GM21390 (cell line): ENCODE measurements at regions not wholly inside any gene's neighbourhood (a gene's known extent, or its start where the extent isn't known, plus 50 kb on each side); places are given as distances from the start of the nearest gene placed in this dataset.
"Not testable (repeated sequence)": the region's sequence is repeated elsewhere in the genome, so short reads cannot be mapped to it uniquely, and the experiment has no call there.

Source experiments
- ATAC-seq: cut with Tn5 transposase; IDR thresholded peaks from one replicate; pipeline ENCODE4 v1.9.1; 2021; ENCODE audit not compliant: unreplicated experiment

DNA sequence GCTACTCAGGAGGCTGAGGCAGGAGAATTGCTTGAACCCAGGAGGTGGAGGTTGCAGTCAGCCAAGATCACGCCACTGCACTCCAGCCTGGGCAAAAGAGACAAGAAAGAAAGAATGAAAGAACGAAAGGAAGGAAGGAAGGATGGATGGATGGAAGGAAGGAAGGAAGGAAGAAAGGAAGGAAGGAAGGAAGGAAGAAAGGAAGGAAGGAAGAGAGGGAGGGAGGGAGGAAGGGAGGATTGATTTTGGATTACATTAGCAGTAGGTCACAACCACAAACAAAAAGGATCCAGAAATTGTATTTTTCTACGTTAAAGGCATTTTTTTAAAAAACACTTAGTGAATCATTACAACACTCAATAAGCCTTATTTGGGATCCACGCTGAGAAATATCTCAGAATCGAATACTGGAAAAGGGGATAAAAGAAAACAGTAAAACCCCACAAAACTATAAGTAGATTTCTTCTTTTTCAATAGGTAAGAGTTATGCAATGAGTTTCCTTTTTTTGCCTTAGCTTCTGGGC lies 136.9 kb upstream of the FREM1 start:
- no peak for ATAC-seq

DNA sequence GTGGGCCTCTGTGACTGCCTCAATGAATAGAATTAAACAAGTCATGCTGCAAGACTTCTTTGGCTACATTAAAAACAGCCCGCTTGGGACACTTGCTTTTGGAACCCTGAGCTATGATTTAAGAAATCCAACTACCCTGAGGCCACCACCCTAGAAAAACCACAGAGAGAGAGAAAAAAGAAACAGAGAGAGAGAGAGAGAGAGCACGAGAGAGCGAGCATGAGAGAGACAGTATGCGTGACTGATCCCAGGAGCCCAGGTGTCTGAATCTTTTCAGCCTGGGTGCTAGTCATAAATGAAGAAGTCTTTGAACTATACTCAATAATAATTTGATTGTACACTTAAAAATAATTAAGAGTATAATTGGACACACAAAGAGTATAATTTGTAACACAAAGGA lies 123.1 kb upstream of the FREM1 start:
- ATAC-seq = no peak

DNA sequence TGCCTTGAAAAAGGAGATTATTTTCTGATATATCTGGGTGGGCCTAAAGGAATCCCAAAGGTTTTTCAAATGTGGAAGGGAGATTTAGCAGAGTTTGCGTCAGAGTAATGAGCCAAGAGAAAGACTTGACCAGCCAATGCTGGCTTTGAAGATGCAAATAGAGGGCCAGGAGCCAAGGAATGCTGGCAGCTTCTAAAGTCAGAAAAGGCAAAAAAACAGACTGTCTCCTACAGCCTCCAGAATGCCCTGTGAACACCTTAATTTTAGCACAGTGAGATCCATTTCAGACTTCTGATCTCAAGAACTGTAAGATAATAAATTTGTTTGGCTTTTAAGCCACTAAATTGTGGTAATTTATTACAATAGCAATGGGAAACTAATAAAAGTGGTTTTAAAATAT lies 122.6 kb upstream of the FREM1 start:
- no peak for ATAC-seq

DNA sequence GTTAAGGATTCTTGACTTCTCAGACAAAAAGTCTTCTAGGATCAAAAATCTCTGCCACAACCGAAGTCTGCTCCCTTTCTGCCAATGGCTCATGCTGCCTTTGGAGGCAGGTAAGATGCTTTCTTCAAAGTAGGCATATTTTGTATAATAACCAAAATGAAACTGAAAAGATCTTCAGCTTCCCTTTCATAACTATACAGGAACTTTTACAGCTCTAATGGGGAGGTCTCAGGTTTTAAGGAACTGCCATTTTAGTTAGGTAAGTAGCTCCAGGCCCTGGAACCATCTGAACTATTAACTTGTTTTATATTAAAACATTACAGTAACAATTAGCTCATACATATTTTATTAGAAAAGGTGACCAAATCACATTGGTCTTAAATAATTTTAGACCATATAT lies 110.9 kb upstream of the FREM1 start:
- ATAC-seq = no peak

DNA sequence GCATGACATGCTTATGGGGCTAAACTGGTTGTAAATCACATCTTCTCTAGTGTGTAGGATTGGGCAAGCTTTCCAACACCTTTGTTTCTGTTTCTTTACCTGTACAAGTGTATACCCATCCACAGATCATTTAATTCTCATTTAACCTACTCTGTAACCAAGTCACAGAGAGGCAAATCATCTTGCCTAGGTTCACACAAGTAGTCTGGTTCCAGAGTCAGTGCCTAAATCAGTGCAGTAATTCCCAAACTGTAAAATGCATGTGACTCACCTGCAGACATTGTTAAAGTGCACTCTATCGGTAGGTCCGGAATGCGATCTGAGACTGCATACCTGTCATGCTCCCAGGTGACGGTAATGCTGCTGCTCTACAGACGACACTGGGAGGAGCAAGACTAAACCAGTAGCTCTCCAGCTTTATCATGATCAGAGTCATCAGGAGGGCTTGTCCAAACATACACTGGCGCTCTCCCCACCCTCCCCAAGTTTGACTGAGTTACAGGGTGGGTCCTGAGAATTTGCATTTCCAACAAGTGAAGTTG lies 107.9 kb upstream of the FREM1 start:
- ATAC-seq = no peak

DNA sequence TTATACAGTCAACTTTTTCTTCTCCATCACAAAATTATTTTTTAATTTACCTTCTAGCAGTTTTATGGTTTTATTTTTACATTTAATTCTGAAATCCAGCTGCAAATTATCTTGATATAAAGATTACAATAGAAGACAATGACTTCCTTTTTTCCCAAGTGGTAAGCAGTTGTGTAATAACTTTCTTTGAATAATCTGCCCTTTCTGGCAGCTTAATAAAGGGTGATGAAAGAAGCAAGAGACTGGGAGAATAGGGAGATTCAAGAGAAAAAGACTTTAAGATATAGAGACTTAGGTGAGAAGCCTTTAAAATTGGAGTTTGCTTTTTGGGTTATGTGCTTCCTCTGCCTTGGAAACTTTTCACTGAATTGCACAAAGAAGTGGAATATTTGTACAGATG lies 100.4 kb upstream of the FREM1 start:
- no peak for ATAC-seq

DNA sequence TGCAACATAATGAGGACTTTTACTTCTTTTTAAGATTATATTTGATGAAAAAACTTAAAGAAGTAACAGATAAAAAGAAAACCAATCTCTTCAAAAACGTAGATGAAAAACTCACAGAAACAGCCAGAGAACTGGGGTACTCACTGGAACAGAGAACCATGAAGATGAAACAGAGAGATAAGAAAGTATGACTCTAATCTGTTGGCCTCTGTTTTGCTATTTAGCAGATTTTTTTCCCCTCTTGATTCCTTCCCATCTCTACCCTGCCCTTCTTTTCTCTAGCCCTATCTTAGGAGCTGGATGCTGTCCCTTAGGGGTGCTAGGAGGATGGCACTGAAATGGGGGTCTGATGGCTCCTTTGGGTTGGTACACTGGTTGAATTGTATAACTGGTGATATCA lies 97.5 kb upstream of the FREM1 start:
- ATAC-seq = no peak

DNA sequence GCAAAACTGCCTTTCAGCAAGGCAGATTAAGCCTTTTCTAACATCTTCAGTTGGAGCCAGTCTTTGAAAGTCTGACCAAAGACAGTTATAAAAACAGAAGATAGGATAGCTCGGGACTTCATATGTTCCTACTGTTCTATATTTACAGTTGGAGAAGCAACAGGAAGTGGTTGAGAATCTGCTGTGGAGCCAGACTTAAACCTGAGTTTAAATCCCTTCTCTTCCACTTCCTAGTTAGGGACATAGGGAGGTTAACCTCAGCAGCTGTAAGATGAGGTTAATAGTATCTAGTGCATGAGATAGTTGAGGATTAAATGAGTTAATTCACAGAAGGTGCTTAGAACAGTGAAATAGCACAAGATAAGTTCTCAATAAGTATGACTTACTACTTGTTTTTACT lies 84.5 kb upstream of the FREM1 start:
- ATAC-seq = no peak

DNA sequence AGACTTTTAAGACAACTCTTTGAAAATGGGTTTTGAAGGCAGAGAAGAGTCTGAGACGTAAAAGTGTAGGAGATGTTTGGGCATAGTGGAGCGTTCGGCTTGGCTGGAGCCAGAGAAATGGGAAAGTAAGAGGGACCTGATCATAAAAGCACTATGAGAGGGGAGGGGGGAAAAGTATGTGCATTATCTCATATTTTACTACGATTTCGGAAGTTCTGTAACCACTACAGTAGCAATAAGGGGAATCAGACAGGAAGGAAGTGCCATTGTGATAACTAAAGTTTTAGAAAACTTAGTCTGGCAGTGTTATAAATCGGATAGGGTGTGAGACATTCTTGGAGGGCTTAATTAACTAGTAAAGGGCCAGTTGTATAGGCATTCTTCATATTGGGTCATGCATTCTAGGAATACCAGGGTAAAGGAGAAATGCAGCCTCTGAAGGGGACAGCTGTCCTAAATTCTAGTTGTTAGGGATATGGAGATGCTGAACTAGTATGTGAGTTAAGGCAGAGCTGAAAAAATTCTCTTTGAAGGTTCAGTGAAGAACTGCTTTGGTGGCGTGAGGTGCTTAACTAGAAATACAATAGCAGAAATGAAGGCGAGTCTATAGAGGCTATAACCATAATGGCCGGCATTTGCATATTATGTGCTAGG lies 83.8 kb upstream of the FREM1 start:
- ATAC-seq = no peak

DNA sequence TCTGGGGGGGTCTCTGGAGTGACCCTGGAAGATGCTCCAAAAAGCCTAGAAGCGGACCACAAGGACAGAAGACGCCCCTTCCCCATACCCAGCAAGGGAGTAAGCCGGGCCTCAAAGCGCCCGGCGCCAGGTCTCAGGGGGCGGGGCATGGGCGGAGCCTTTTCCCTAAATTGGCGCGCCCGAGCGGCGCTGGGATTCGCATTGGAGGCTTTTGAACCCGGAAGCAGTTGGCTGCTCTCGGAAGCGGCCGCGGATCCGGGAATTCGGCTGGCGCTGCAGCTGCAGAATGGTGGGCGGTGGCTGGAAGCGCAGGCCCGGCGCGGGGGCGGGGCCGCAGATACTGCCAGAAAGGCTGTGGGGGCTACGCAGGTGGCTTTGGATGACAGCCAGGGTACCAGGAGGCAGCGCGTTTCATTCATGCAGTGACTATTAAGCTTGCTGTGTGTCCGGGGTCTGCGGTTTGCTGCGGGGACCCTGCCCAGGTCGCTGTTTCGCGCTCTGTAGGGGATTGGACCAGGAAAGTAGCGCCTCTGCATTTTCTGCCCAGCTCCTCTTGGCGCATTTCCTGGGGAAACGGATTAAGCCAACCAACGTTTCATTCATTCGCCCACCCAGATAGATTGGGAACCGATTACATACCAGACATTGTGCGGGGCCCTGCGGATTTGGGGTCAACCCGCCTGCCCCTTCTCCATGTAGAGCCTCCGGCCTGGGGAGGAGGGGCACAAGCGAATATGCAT lies 83.0 kb upstream of the FREM1 start:
- no peak for ATAC-seq

DNA sequence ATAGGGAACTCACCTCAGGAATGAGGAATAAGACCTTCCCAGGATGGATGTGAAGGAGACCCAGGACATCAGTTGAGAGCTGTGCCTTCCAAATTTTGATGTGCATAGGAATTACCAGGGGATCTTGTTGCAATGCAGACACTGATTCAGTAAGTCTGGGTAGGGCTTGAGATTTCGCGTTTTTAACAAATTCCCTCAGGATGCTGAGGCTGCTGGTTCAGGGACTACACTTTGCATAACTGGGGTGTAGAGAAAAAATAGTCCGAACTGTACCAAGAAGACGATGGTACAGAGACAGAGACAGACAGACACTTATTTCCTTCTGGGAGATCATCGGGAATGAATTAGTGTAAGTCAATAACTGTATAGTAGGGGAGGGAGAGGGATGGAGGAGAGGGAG lies 82.3 kb upstream of the FREM1 start:
- no peak for ATAC-seq

DNA sequence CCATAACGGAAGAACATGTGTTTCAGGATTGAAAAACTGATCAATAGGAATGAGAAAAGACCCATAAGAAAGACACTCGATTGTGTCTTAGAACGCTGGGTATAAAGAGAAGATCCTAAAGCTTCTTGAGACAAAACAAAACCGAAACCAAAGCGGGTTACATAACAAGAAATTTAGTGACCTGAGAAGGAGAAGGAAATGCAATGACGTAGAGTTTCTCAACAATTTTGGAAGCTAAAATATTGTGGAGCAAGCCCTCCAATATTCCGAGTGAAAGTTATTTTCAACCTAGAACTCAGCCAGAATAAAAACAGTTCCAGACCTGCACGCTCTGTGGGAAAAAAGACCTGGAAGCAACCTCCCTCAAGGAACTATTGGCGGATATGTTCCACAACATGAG lies 81.9 kb upstream of the FREM1 start:
- ATAC-seq = no peak

DNA sequence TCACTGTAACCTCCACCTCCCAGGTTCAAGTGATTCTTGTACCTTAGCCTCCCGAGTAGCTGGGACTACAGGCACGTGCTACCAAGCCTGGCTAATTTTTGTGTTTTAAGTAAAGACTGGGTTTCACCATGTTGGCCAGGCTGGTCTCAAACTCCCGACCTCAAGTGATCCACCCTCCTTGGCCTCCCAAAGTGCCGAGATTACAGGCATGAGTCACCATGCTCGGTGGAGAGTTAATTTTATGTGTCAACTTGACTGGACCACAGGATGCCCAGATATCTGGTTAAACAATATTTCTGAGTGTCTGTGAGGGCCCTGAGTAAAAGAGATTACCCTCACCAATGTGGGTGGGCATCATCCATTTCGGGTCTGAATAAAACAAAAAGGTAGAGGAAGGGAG lies 80.4 kb upstream of the FREM1 start:
- not testable (repeated sequence) for ATAC-seq

DNA sequence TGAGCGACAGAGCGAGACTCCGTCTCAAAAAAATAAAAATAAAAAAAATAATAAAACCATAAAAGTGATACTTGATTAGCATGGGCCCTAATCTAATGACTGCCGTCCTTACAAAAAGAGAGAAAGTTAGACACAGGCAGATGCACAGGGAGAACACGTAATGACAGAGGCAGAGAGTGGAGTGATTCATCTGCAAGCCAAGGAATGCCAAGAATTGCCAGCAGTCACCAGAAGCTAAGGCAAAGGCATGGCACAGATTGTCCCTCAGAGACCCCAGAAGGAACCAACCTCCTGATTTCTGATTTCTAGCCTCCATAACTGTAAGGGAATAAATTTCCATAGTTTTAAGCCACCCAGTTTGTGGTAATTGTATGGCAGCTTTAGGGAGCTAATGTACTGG lies 79.6 kb upstream of the FREM1 start:
- no peak for ATAC-seq

DNA sequence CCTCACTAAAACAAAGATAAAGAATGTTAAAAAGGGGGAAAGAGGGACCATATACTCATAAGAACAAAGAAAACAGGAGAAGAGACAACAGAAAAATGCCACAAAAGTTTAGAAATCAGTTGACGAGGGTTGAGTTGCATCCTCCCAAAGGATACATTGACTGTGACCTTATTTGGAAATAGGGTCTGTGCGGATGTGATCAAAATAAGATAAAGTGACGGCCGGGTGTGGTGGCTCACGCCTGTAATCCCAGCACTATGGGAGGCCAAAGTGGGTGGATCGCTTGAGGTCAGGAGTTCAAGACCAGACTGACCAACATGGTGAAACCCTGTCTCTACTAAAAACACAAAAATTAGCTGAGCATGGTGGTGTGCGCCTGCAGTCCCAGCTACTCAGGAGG lies 79.1 kb upstream of the FREM1 start:
- not testable (repeated sequence) for ATAC-seq

DNA sequence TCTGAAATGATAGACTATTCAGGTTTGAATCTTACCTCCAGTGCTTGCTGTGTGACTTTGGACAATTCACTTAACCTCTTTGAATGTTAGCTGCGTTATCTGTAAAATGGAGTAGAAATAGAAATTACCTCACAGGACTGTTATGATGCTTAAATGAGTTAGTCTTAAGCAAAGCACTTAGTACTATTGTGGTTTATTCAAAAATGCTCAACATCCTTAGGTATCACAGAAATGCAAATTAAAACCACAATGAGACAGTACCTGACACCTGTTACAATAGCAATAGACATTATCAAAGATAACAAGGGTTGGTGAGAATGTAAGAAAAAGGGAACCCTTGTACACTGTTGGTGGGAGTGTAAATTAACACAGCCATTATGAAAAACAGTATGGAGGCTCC lies 77.6 kb upstream of the FREM1 start:
- ATAC-seq = peak; percentile 70

DNA sequence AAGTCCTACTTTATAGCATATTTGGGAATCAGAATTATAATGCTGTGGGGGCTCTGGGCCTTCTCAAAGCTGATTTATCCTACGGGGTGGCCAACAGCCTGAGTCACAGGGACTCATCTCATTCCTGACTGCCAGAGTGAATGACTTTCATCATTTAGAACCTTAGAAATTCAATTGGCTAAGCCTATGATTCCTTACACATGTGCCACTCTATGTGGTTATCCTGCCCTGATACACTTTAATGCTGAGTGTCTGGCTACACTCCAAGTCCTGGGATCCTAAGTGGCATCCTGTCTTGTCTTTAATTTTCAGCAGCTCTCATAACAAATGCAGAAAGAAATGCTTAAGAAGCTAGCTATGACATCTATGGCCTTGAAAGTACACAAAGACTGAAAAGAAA lies 75.2 kb upstream of the FREM1 start:
- no peak for ATAC-seq

DNA sequence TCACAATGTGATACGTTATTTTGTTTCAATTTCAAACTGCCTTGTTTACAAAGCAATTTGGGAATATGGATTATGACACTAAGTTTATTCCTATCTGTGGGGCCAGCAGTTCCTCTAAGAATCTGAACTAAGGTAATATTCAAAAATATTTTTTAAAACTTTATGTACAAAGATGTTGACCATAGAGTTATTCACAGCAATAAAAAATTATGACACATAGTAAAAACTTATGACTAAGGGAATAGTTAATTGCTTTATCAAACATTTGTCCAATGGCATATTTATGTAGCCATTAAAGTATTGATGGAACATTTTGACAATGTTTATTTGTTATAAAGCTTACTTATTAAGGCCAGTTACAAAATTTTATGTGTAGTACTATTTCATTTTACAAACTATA lies 73.4 kb upstream of the FREM1 start:
- ATAC-seq = no peak

DNA sequence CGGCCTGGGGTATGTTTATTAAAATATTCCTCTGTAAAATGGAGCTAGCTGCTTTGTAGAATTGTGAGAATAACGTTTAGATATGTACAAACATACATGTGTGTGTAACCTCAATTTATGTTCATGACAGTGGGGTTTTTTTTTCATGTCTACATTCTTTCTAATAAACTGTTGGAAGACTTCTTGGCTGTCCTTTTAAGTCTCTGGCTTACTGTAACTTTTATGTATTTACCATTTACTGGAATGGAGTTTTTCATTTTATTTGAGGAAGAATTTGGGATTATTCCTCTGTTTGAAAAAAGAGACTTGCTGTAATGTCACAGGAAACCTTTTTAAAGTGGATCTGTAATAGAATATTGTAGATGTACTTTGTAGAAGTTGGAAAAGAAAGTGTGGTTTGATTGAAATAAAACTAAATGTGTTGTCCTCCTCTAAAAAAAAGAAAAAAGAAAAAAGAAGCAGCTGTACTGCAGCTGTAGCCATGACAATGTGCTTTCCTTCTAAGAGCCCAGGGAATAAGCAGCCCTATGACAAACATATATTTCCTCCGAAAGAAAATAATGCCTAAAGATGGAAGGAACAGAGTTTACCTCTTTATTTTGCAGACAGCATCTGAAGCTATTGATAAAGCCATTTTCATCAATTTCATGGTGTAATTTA lies 71.2 kb upstream of the FREM1 start:
- no peak for ATAC-seq

DNA sequence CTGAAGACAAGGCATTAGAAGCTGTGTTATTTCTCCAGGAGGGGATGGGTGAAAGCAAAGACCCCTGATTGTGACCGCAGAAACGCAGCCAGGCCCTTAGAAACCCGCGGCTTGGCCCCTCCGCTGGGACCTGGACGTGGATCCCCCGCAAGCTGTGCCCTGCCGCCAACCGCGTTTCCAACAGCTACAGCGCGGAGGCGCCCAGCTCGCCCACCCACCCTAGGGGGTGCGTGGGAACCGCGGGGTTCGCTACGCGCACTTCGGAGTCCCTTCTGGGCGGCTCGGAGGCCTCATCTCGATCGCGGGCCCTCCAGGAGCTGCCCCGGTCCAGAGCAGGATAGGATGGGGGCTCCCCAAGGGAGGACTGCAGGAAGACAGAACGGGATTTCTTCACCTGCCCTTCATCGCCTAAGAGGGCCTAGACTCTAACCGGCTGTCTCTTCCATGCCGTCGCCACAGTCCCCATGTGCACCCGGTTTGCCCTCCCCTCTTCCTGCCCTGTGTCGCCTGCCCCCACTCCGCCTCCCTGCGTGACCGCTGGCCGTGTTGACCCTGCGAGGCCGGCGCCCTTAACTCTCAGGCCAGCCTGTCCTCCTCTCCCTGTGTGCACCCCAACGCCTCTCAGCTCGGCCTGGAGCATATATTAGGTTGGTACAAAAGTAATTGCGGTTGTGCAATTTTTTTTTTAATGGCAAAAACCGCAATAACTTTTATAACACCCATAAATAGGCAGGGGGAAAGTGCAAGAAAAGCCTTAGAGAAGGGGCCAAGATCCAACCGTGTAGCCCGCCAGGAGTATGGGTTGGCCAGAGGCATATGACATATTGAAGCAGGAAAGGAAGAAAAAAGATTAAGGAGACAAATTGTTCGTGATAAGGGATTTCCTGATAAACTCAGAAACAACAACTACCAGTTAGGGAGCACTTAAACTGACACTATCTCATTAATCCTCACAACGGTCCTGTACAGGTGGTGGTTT lies 68.1 kb upstream of the FREM1 start:
- no peak for ATAC-seq
